ENCODE measurements at regions not wholly inside any gene's neighbourhood (a gene's known extent, or its start where the extent isn't known, plus 50 kb on each side); places are given as distances from the start of the nearest gene placed in this dataset.
A peak's percentile ranks its signal among the peaks of the same experiment; 100 is the strongest.

DNA sequence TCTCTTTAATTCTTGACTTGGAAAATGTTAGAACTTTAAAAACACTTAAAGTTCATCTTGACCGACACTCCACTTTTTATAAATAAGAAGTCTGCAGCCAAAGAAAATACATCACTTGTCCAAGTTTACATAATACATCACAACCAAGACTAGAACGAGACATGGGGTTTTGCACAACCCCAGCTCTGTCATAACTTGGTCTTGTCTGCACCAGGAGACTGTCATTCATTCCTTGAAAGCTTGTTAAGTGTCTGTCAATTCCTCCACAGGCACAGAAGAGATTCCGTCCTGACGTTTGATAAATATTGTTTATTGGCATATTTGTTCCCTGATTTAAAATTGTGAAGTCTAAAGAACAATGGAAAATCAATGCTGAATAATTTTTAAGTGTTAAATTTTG, 139.5 kb upstream of the SETBP1 start:
- intact Hi-C loops (cut with micrococcal nuclease) = no loop called here
- DNase-seq = no peak
- CTCF ChIA-PET = interaction anchor here (1.2 kb wide), 1 partner anchor 38 kb away, joined by 4 read pairs; no protein-coding TSS in a partner anchor
- Mint-ChIP-seq H3K9me3 (no peaks in the 10 kb centered on the region), H3K4me1 (ENCODE audit: low read depth) (no peaks in the 10 kb centered on the region), H3K27me3 (no peaks in the 10 kb centered on the region), H3K36me3 (ENCODE audit: low read depth) (no peaks in the 10 kb centered on the region), H3K27ac (no peak overlapping the region), H3K4me3 (no peak overlapping the region)
- ATAC-seq = no peak
- POLR2A ChIA-PET = no interaction called here
- no peak for TF ChIP-seq CTCF (IDR thresholded peaks at IDR 0.05)

DNA sequence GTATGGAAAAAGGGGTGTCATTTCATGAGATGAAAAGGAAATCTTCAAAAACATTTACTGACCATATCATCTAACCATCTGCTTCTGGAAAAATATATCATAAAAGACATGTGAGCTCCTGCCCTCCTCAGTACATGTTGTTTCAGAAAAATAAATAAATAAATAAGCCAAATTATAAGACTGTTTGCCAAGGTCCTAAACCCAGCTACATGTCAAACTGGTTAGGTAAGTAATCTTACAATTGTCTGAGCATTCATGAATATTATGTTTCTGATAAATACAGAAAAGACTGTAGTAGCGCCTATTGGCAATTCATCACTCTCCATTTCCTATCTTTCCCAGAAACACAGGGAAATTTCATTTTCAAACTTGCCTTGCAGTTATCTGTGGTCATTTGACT, 138.9 kb upstream of the SETBP1 start:
- Mint-ChIP-seq H3K4me3 (no peak overlapping the region), H3K9me3 (no peaks in the 10 kb centered on the region), H3K4me1 (ENCODE audit: low read depth) (no peaks in the 10 kb centered on the region), H3K27me3 (no peaks in the 10 kb centered on the region), H3K27ac (no peak overlapping the region), H3K36me3 (ENCODE audit: low read depth) (no peaks in the 10 kb centered on the region)
- TF ChIP-seq CTCF (IDR thresholded peaks at IDR 0.05) = no peak
- no peak for ATAC-seq
- POLR2A ChIA-PET = no interaction called here
- CTCF ChIA-PET = interaction anchor here (0.6 to 1.2 kb wide), 2 partner anchors 37 to 54 kb away, joined by 3 to 4 read pairs; no protein-coding TSS in a partner anchor
- DNase-seq = no peak
- intact Hi-C loops (cut with micrococcal nuclease) = no loop called here

DNA sequence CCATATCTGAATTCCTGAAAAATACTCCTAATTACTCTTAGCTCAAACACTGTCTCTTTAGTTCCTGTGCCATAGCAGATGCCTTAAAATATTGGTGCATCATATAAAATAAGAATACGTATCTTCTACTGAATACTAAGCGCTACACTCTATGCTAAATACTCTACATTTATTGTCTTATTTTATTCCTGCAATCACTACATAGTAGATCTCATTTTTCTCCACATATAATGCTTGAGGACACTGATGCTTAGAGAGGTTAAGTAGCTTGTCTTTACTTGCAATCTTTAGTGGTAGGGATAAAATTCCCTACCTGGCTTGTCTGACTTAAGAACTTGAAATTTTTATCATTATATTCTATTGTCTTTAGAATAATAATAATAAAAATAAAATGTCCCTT, 137.3 kb upstream of the SETBP1 start:
- intact Hi-C loops (cut with micrococcal nuclease) = no loop called here

DNA sequence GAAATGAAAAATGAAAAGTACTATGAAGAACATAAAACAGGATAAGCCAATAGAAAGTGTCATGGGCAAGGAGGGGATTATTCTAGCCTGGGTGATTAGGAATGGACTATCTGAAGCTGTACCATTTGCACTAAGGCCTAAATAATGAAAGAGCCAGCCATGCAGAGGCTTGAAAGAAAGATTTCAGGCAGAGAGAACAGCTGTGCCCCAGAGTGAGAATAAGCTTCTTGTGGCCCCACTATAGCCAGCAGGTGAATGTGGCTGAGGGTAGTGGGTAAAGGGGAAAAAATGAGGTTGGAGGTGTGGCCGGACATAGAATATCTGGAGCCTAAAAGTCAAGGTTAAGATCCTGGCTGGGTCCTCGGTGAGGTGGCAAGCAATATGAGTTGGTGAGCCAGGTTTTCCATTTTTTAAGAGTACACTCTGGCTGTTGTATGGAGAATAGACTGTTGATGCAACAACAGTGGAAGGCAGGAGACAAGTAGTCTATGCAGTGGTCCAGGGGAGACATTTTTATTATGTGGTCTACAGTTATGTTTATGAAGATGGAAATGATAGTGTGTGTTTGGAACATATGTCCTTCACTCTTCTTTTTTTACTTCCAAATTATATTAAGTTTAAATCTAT, 135.2 kb upstream of the SETBP1 start:
- Mint-ChIP-seq H3K27ac (no peak overlapping the region), H3K36me3 (ENCODE audit: low read depth) (no peaks in the 10 kb centered on the region), H3K27me3 (no peaks in the 10 kb centered on the region), H3K4me1 (ENCODE audit: low read depth) (peaks cover 16% of the 10 kb centered on the region), H3K9me3 (no peaks in the 10 kb centered on the region), H3K4me3 (no peak overlapping the region)
- CTCF ChIA-PET = no interaction called here
- peak; percentile 4 for DNase-seq
- intact Hi-C loops (cut with micrococcal nuclease) = no loop called here
- no peak for TF ChIP-seq CTCF (IDR thresholded peaks at IDR 0.05)
- POLR2A ChIA-PET = no interaction called here
- ATAC-seq = peak; percentile 39

More for the DNA sequence above, 137.3 kb upstream of the SETBP1 start:
- Mint-ChIP-seq H3K9me3 (no peaks in the 10 kb centered on the region), H3K27me3 (no peaks in the 10 kb centered on the region), H3K4me3 (no peak overlapping the region), H3K27ac (no peak overlapping the region), H3K4me1 (ENCODE audit: low read depth) (peaks cover 2% of the 10 kb centered on the region), H3K36me3 (ENCODE audit: low read depth) (no peaks in the 10 kb centered on the region)
- ATAC-seq (no peak), DNase-seq (no peak)
- TF ChIP-seq CTCF (IDR thresholded peaks at IDR 0.05) = no peak
- CTCF ChIA-PET = no interaction called here
- POLR2A ChIA-PET = no interaction called here

DNA sequence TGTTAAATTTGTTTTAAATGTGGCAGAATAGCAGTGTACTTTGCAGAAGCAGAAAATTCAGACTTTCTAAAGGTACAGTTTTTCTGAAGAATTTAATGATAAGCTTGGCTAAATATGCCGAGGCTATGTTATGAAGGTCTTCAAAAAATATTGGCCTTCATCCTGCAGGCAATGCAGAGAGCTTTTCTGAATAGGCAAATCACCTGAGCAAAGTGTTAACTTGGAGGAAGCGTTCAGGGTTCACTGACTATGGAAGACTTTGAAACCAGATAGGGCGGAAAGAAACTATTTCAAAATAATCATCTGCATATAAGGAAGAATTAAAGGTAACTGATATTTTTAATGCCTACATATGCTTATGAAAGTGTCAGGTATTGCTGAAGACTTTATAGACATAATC, 133.7 kb upstream of the SETBP1 start:
- TF ChIP-seq CTCF (IDR thresholded peaks at IDR 0.05) = no peak
- Mint-ChIP-seq H3K4me3 (no peak overlapping the region), H3K4me1 (ENCODE audit: low read depth) (peaks cover 16% of the 10 kb centered on the region), H3K9me3 (no peaks in the 10 kb centered on the region), H3K27ac (no peak overlapping the region), H3K36me3 (ENCODE audit: low read depth) (no peaks in the 10 kb centered on the region), H3K27me3 (no peaks in the 10 kb centered on the region)
- ATAC-seq (no peak), DNase-seq (no peak)
- CTCF ChIA-PET = no interaction called here
- intact Hi-C loops (cut with micrococcal nuclease) = no loop called here
- POLR2A ChIA-PET = no interaction called here

Measured in activated CD8-positive, alpha-beta T cell treated with anti-CD3 and anti-CD28 coated beads for 36 hours (primary cell).